GM12878 (cell line): ENCODE measurements at regions not wholly inside any gene's neighbourhood (a gene's known extent, or its start where the extent isn't known, plus 50 kb on each side); places are given as distances from the start of the nearest gene placed in this dataset.
A peak's percentile ranks its signal among the peaks of the same experiment; 100 is the strongest.

Source experiments
- ATF7 ChIP-seq: fragments of 450-650 bp; IDR thresholded peaks from 2 replicates; pipeline ENCODE4 v1.6.1; 2016; ENCODE audit warnings: low read depth, mild to moderate bottlenecking
- BRCA1 ChIP-seq: IDR thresholded peaks from 2 replicates; pipeline ENCODE4 v1.6.1; 2011; ENCODE audit warnings: low read depth, low read length, improper control_type of control experiment
- CBX3 ChIP-seq: fragments of 200-600 bp; sonication (generic); IDR thresholded peaks from 2 replicates; pipeline ENCODE4 v1.6.1; 2016; ENCODE audit warnings: low read depth, borderline replicate concordance
- DPF2 ChIP-seq: fragments of 450-650 bp; IDR thresholded peaks from 2 replicates; pipeline ENCODE4 v1.6.1; 2017; ENCODE audit warnings: mild to moderate bottlenecking
- EGR1 ChIP-seq, 2 experiments: IDR thresholded peaks; 1 replicate in 1 of 2; 2 replicates in 1 of 2; pipeline ENCODE4 v1.6.1; 2011 to 2012; ENCODE audit warnings: low read depth in 2 of 2, low read length in 2 of 2, borderline replicate concordance in 1 of 2, mild to moderate bottlenecking in 1 of 2, moderate library complexity in 1 of 2
- EP300 ChIP-seq, 2 experiments: fragments of 150-350 bp in 1 of 2; IDR thresholded peaks; 2 replicates each; pipeline ENCODE4 v1.6.1; 2011 to 2012; ENCODE audit warnings: low read depth in 2 of 2, low read length in 2 of 2, borderline replicate concordance in 1 of 2, improper control_type of control experiment in 1 of 2, inconsistent platforms in 1 of 2; ENCODE audit not compliant: control insufficient read depth in 1 of 2
- HCFC1 ChIP-seq: fragments of 150-350 bp; IDR thresholded peaks from 2 replicates; pipeline ENCODE4 v1.6.1; 2014; ENCODE audit warnings: low read length
- HDGF ChIP-seq: fragments of 450-650 bp; IDR thresholded peaks from 2 replicates; pipeline ENCODE4 v1.6.1; 2016; ENCODE audit warnings: antibody characterized with exemption
- MEF2B ChIP-seq: fragments of 450-650 bp; IDR thresholded peaks from 2 replicates; pipeline ENCODE4 v1.6.1; 2018; ENCODE audit warnings: mild to moderate bottlenecking, moderate library complexity; ENCODE audit not compliant: partially characterized antibody, poor library complexity, severe bottlenecking
- POU2F2 ChIP-seq: IDR thresholded peaks from 3 replicates; pipeline ENCODE4 v1.6.1; 2011; ENCODE audit warnings: low read depth, mild to moderate bottlenecking, low read length, borderline replicate concordance
- SMC3 ChIP-seq: IDR thresholded peaks from 2 replicates; pipeline ENCODE4 v1.6.1; 2011; ENCODE audit warnings: low read length, improper control_type of control experiment, borderline replicate concordance
- TARDBP ChIP-seq: IDR thresholded peaks from 2 replicates; pipeline ENCODE4 v1.6.1; 2016; ENCODE audit warnings: borderline replicate concordance
- ZBED1 ChIP-seq: IDR thresholded peaks from 2 replicates; pipeline ENCODE4 v1.6.1; 2016; ENCODE audit warnings: borderline replicate concordance
- ZNF274 ChIP-seq: IDR thresholded peaks from one replicate; pipeline ENCODE4 v1.8.0; 2011; ENCODE audit not compliant: insufficient read length, insufficient read depth
- ZNF622 ChIP-seq: fragments of 450-650 bp; IDR thresholded peaks from 2 replicates; pipeline ENCODE4 v1.6.1; 2017; ENCODE audit warnings: mild to moderate bottlenecking, inconsistent platforms
- TF ChIP-seq, protein P1 (sequence below): fragments of 450-650 bp; IDR thresholded peaks from 2 replicates; pipeline ENCODE4 v1.6.1; 2017; ENCODE audit warnings: antibody characterized with exemption, mild to moderate bottlenecking, moderate library complexity
- TF ChIP-seq, protein P2 (sequence below): IDR thresholded peaks from 2 replicates; pipeline ENCODE4 v1.6.1; 2011; ENCODE audit warnings: low read depth, mild to moderate bottlenecking, low read length, moderate library complexity, borderline replicate concordance; ENCODE audit errors: extremely low read depth
- TF ChIP-seq, protein P3 (sequence below): fragments of 450-650 bp; IDR thresholded peaks from 2 replicates; pipeline ENCODE4 v1.6.1; 2017; ENCODE audit warnings: low read depth, mild to moderate bottlenecking, moderate library complexity
- TF ChIP-seq, protein P4 (sequence below): fragments of 450-650 bp; formaldehyde crosslinking; IDR thresholded peaks from 2 replicates; pipeline ENCODE4 v1.5.0; 2022; ENCODE audit warnings: mild to moderate bottlenecking, missing genetic modification characterization
- TF ChIP-seq, protein P5 (sequence below): IDR thresholded peaks from 2 replicates; pipeline ENCODE4 v1.6.1; 2012; ENCODE audit warnings: low read depth, low read length, improper control_type of control experiment

DNA sequence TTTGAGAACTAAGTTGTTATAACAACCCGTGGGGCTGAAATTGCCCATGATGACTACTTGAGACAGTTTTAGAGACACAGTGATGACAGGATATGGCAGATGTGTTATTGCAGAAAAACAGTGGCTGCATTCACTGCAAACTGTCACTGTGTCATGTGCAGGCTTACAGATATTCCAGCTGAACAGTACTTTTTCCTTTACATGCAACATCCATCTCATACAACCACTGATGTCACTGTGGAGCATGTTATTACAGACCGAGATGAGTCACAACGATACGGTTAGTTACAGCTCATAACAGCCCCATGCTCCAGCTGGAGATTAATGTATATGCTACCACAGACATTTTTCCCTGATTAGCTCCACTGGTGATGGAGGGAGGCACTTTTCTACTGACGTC is 207.4 kb downstream of the TMA16 start (continued):
- TF ChIP-seq ZNF274 = no peak
- peak; percentile 49 to 77; a peak in 2 of 4 replicates for TF ChIP-seq EP300 (IDR thresholded peaks at IDR 0.05; ENCODE audit: borderline replicate concordance in 1 of 2, control insufficient read depth in 1 of 2, low read depth in 2 of 2, low read length in 2 of 2)
- TF ChIP-seq, protein P1, sequence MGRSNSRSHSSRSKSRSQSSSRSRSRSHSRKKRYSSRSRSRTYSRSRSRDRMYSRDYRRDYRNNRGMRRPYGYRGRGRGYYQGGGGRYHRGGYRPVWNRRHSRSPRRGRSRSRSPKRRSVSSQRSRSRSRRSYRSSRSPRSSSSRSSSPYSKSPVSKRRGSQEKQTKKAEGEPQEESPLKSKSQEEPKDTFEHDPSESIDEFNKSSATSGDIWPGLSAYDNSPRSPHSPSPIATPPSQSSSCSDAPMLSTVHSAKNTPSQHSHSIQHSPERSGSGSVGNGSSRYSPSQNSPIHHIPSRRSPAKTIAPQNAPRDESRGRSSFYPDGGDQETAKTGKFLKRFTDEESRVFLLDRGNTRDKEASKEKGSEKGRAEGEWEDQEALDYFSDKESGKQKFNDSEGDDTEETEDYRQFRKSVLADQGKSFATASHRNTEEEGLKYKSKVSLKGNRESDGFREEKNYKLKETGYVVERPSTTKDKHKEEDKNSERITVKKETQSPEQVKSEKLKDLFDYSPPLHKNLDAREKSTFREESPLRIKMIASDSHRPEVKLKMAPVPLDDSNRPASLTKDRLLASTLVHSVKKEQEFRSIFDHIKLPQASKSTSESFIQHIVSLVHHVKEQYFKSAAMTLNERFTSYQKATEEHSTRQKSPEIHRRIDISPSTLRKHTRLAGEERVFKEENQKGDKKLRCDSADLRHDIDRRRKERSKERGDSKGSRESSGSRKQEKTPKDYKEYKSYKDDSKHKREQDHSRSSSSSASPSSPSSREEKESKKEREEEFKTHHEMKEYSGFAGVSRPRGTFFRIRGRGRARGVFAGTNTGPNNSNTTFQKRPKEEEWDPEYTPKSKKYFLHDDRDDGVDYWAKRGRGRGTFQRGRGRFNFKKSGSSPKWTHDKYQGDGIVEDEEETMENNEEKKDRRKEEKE = no peak
- TF ChIP-seq ZBED1 = no peak; the same call in 1 of the 2 replicates
- no peak for TF ChIP-seq MEF2B
- no peak for TF ChIP-seq CBX3
- TF ChIP-seq, protein P2, sequence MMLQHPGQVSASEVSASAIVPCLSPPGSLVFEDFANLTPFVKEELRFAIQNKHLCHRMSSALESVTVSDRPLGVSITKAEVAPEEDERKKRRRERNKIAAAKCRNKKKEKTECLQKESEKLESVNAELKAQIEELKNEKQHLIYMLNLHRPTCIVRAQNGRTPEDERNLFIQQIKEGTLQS = no peak
- no peak for TF ChIP-seq ZNF622
- no peak for TF ChIP-seq HCFC1
- TF ChIP-seq BRCA1 = no peak
- TF ChIP-seq, protein P3, sequence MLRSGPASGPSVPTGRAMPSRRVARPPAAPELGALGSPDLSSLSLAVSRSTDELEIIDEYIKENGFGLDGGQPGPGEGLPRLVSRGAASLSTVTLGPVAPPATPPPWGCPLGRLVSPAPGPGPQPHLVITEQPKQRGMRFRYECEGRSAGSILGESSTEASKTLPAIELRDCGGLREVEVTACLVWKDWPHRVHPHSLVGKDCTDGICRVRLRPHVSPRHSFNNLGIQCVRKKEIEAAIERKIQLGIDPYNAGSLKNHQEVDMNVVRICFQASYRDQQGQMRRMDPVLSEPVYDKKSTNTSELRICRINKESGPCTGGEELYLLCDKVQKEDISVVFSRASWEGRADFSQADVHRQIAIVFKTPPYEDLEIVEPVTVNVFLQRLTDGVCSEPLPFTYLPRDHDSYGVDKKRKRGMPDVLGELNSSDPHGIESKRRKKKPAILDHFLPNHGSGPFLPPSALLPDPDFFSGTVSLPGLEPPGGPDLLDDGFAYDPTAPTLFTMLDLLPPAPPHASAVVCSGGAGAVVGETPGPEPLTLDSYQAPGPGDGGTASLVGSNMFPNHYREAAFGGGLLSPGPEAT = peak; percentile 47; the same call in 1 of the 2 replicates
- TF ChIP-seq DPF2 = peak; percentile 75; the same call in 1 of the 2 replicates
- no peak for TF ChIP-seq HDGF
- no peak for TF ChIP-seq SMC3
- TF ChIP-seq, protein P4, sequence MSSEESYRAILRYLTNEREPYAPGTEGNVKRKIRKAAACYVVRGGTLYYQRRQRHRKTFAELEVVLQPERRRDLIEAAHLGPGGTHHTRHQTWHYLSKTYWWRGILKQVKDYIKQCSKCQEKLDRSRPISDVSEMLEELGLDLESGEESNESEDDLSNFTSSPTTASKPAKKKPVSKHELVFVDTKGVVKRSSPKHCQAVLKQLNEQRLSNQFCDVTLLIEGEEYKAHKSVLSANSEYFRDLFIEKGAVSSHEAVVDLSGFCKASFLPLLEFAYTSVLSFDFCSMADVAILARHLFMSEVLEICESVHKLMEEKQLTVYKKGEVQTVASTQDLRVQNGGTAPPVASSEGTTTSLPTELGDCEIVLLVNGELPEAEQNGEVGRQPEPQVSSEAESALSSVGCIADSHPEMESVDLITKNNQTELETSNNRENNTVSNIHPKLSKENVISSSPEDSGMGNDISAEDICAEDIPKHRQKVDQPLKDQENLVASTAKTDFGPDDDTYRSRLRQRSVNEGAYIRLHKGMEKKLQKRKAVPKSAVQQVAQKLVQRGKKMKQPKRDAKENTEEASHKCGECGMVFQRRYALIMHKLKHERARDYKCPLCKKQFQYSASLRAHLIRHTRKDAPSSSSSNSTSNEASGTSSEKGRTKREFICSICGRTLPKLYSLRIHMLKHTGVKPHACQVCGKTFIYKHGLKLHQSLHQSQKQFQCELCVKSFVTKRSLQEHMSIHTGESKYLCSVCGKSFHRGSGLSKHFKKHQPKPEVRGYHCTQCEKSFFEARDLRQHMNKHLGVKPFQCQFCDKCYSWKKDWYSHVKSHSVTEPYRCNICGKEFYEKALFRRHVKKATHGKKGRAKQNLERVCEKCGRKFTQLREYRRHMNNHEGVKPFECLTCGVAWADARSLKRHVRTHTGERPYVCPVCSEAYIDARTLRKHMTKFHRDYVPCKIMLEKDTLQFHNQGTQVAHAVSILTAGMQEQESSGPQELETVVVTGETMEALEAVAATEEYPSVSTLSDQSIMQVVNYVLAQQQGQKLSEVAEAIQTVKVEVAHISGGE (CRISPR knock-in tag) = no peak
- TF ChIP-seq ATF7 = peak; percentile 75
- no peak for TF ChIP-seq EGR1 (IDR thresholded peaks at IDR 0.05; ENCODE audit: borderline replicate concordance in 1 of 2, low read depth in 2 of 2, low read length in 2 of 2)
- TF ChIP-seq, protein P5, sequence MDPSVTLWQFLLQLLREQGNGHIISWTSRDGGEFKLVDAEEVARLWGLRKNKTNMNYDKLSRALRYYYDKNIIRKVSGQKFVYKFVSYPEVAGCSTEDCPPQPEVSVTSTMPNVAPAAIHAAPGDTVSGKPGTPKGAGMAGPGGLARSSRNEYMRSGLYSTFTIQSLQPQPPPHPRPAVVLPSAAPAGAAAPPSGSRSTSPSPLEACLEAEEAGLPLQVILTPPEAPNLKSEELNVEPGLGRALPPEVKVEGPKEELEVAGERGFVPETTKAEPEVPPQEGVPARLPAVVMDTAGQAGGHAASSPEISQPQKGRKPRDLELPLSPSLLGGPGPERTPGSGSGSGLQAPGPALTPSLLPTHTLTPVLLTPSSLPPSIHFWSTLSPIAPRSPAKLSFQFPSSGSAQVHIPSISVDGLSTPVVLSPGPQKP = no peak
- TF ChIP-seq TARDBP = no peak
- TF ChIP-seq POU2F2 = no peak
